H1 (cell line): ENCODE measurements at regions not wholly inside any gene's neighbourhood (a gene's known extent, or its start where the extent isn't known, plus 50 kb on each side); places are given as distances from the start of the nearest gene placed in this dataset.

Experiments used
- CTCF ChIA-PET: fragments of 300-600 bp; sonication (Branson Sonifier 250); formaldehyde crosslinking; loops from one replicate; lab custom pipeline; 2021; ENCODE audit not compliant: partially characterized antibody; lab: Charles Lee
- POLR2A ChIA-PET: fragments of 300-600 bp; sonication (Branson Sonifier 250); formaldehyde crosslinking; loops from one replicate; lab custom pipeline; 2021; ENCODE audit warnings: inconsistent platforms; ENCODE audit not compliant: partially characterized antibody; lab: Charles Lee
- DNase-seq, 2 experiments: peaks; one replicate each; pipeline versions ENCODE4 v3.0.0 to v3.0.0-alpha.2; 2010 to 2022; ENCODE audit warnings: low spot score in 2 of 2, low read depth in 1 of 2, mixed read lengths in 1 of 2
- FAIRE-seq: peaks from 2 replicates; lab custom pipeline; 2011; peaks lifted over from hg19 to GRCh38; lab: Jason Lieb, UNC
- H2AFZ ChIP-seq: 2 replicates; pipeline ENCODE4 v1.8.1; 2012; ENCODE audit warnings: low read length, inconsistent platforms
- H2AK5ac ChIP-seq: 2 replicates; pipeline ENCODE4 v1.6.1; 2013; ENCODE audit warnings: low read depth, low read length
- H2BK120ac ChIP-seq: replicated peaks from 2 replicates; pipeline ENCODE3; 2013; ENCODE audit warnings: low read depth, low read length, inconsistent platforms
- H2BK12ac ChIP-seq: 2 replicates; pipeline ENCODE4 v1.6.1; 2013; ENCODE audit warnings: low read depth, low read length
- H2BK15ac ChIP-seq: 2 replicates; pipeline ENCODE4 v1.6.1; 2013; ENCODE audit warnings: low read length
- H2BK20ac ChIP-seq: 2 replicates; pipeline ENCODE4 v1.6.1; 2013; ENCODE audit warnings: low read length
- H2BK5ac ChIP-seq: 2 replicates; pipeline ENCODE4 v1.6.1; 2013; ENCODE audit warnings: low read depth, low read length
- H3K14ac ChIP-seq: 2 replicates; pipeline ENCODE4 v1.6.1; 2013; ENCODE audit warnings: inconsistent platforms; ENCODE audit not compliant: insufficient read length
- H3K18ac ChIP-seq: 2 replicates; pipeline ENCODE4 v1.6.1; 2013; ENCODE audit warnings: low read length; ENCODE audit errors: extremely low read depth
- H3K23ac ChIP-seq: 2 replicates; pipeline ENCODE4 v1.6.1; 2013; ENCODE audit warnings: inconsistent platforms; ENCODE audit not compliant: insufficient read length
- H3K23me2 ChIP-seq: 2 replicates; pipeline ENCODE4 v1.6.1; 2013; ENCODE audit warnings: low read depth, low read length
- H3K27ac ChIP-seq: 2 replicates; pipeline ENCODE4 v1.6.1; 2011; ENCODE audit warnings: low read depth, low read length, inconsistent platforms
- H3K27me3 ChIP-seq, 4 experiments: replicated peaks in 1 of 4; 1 replicate in 1 of 4; 2 replicates in 3 of 4; pipeline versions ENCODE4 v1.6.1 to v1.8.1; 2011 to 2013; ENCODE audit warnings: low read length in 3 of 4, mild to moderate bottlenecking in 3 of 4, inconsistent platforms in 2 of 4, mixed read lengths in 2 of 4, moderate library complexity in 1 of 4; ENCODE audit not compliant: control insufficient read depth in 3 of 4, insufficient read depth in 3 of 4; ENCODE audit errors: extremely low read depth in 1 of 4
- H3K36me3 ChIP-seq, 4 experiments: 2 replicates each; pipeline versions ENCODE4 v1.6.1 to v1.8.1; 2011 to 2013; ENCODE audit warnings: mild to moderate bottlenecking in 4 of 4, low read length in 3 of 4, moderate library complexity in 2 of 4, control low read depth in 1 of 4, inconsistent platforms in 1 of 4; ENCODE audit not compliant: insufficient read depth in 4 of 4, control insufficient read depth in 2 of 4
- H3K4ac ChIP-seq: replicated peaks from 2 replicates; pipeline ENCODE3; 2013; ENCODE audit warnings: low read length, low read depth, mixed read lengths, inconsistent platforms; ENCODE audit not compliant: insufficient read length
- H3K4me1 ChIP-seq, 4 experiments: replicated peaks in 1 of 4; 1 replicate in 1 of 4; 2 replicates in 3 of 4; pipeline versions ENCODE4 v1.6.1 to v1.8.1; 2011 to 2013; ENCODE audit warnings: low read length in 3 of 4, inconsistent platforms in 2 of 4, mixed read lengths in 1 of 4; ENCODE audit not compliant: insufficient read depth in 4 of 4, control insufficient read depth in 3 of 4
- H3K4me2 ChIP-seq, 2 experiments: 2 replicates each; pipeline versions ENCODE4 v1.6.1 to v1.8.1; 2011 to 2013; ENCODE audit warnings: low read depth in 2 of 2, low read length in 2 of 2, control low read depth in 1 of 2, inconsistent platforms in 1 of 2, mild to moderate bottlenecking in 1 of 2; ENCODE audit not compliant: insufficient read depth in 1 of 2
- H3K4me3 ChIP-seq, 4 experiments: fragments of 200-600, 300-600 bp in 1 of 4; sonication (generic), shearing (Covaris generic), sonication (Bioruptor Twin) in 1 of 4; 2 replicates each; pipeline versions ENCODE4 v1.5.1 to v1.8.1; 2011 to 2016; ENCODE audit warnings: low read length in 4 of 4, low read depth in 3 of 4, control low read depth in 2 of 4, inconsistent platforms in 2 of 4, mild to moderate bottlenecking in 2 of 4, mixed read lengths in 1 of 4, moderate library complexity in 1 of 4; ENCODE audit not compliant: insufficient read depth in 2 of 4; ENCODE audit errors: extremely low read depth in 1 of 4
- H3K56ac ChIP-seq: replicated peaks from 2 replicates; pipeline ENCODE3; 2013; ENCODE audit warnings: low read depth, mild to moderate bottlenecking, mixed read lengths, low read length, inconsistent platforms; ENCODE audit not compliant: insufficient read length
- H3K79me1 ChIP-seq: 2 replicates; pipeline ENCODE4 v1.6.1; 2013; ENCODE audit warnings: low read depth, low read length, control low read depth
- H3K79me2 ChIP-seq, 2 experiments: 2 replicates each; pipeline versions ENCODE4 v1.6.1 to v1.8.1; 2012 to 2013; ENCODE audit warnings: low read length in 2 of 2, mild to moderate bottlenecking in 2 of 2, inconsistent platforms in 1 of 2; ENCODE audit not compliant: insufficient read depth in 2 of 2, control insufficient read depth in 1 of 2
- H3K9ac ChIP-seq, 4 experiments: replicated peaks in 1 of 4; 1 replicate in 1 of 4; 2 replicates in 3 of 4; pipeline versions ENCODE4 v1.6.1 to v1.8.1; 2011 to 2013; ENCODE audit warnings: low read depth in 3 of 4, low read length in 3 of 4, control low read depth in 2 of 4, mild to moderate bottlenecking in 2 of 4, moderate library complexity in 2 of 4, inconsistent platforms in 1 of 4; ENCODE audit errors: extremely low read depth in 1 of 4
- H3K9me3 ChIP-seq, 2 experiments: 2 replicates each; pipeline versions ENCODE4 v1.6.1 to v1.8.1; 2012 to 2013; ENCODE audit warnings: mild to moderate bottlenecking in 2 of 2, moderate library complexity in 2 of 2, control low read depth in 1 of 2, inconsistent platforms in 1 of 2, low read depth in 1 of 2, low read length in 1 of 2, mixed read lengths in 1 of 2; ENCODE audit not compliant: insufficient read depth in 2 of 2
- H4K20me1 ChIP-seq, 2 experiments: replicated peaks in 1 of 2; 2 replicates each; pipeline versions ENCODE3 to v1.8.1; 2011 to 2013; ENCODE audit warnings: inconsistent platforms in 2 of 2, low read length in 2 of 2, mild to moderate bottlenecking in 1 of 2; ENCODE audit not compliant: insufficient read depth in 2 of 2, control insufficient read depth in 1 of 2
- H4K5ac ChIP-seq: 2 replicates; pipeline ENCODE4 v1.6.1; 2013; ENCODE audit warnings: low read length, low read depth, mixed read lengths, inconsistent platforms; ENCODE audit not compliant: insufficient read length
- H4K8ac ChIP-seq: 2 replicates; pipeline ENCODE4 v1.8.0; 2013; ENCODE audit warnings: mild to moderate bottlenecking, moderate library complexity, low read length, inconsistent platforms; ENCODE audit not compliant: insufficient read depth; ENCODE audit errors: extremely low read depth
- H4K91ac ChIP-seq: replicated peaks from 2 replicates; pipeline ENCODE3; 2013; ENCODE audit warnings: low read length, mixed read lengths, inconsistent platforms; ENCODE audit not compliant: insufficient read length
- ASH2L ChIP-seq: fragments of 200-600, 300-600 bp; sonication (generic); IDR thresholded peaks from one replicate; pipeline ENCODE4 v1.7.1; 2017; ENCODE audit warnings: low read length
- BRCA1 ChIP-seq: IDR thresholded peaks from 2 replicates; pipeline ENCODE4 v1.6.1; 2012; ENCODE audit warnings: low read depth, low read length, improper control_type of control experiment
- CEBPB ChIP-seq: IDR thresholded peaks from 2 replicates; pipeline ENCODE4 v1.6.1; 2012; ENCODE audit warnings: low read depth, low read length
- EP300 ChIP-seq, 2 experiments: IDR thresholded peaks; 1 replicate in 1 of 2; 2 replicates in 1 of 2; pipeline ENCODE4 v1.6.1; 2011 to 2012; ENCODE audit warnings: low read depth in 2 of 2, low read length in 2 of 2, mild to moderate bottlenecking in 2 of 2, borderline replicate concordance in 1 of 2, inconsistent platforms in 1 of 2, moderate library complexity in 1 of 2
- EZH2 ChIP-seq: fragments of 200-600 bp; sonication (generic); IDR thresholded peaks from 2 replicates; pipeline ENCODE4 v1.7.1; 2012; ENCODE audit warnings: low read depth, mild to moderate bottlenecking, moderate library complexity, low read length, inconsistent platforms; ENCODE audit not compliant: severe bottlenecking
- MAFK ChIP-seq: IDR thresholded peaks from 2 replicates; pipeline ENCODE4 v1.6.1; 2012; ENCODE audit warnings: low read depth, mild to moderate bottlenecking, improper control_type of control experiment, low read length
- NRF1 ChIP-seq: IDR thresholded peaks from 2 replicates; pipeline ENCODE4 v1.6.1; 2011; ENCODE audit warnings: mild to moderate bottlenecking, low read depth, low read length, improper control_type of control experiment
- POLR2AphosphoS5 ChIP-seq: IDR thresholded peaks from 2 replicates; pipeline ENCODE4 v1.6.1; 2011; ENCODE audit warnings: low read depth, low read length
- RAD21 ChIP-seq, 2 experiments: IDR thresholded peaks in 1 of 2; conservative IDR thresholded peaks in 1 of 2; 2 replicates each; pipeline ENCODE4 v1.6.1; 2011; ENCODE audit warnings: low read depth in 2 of 2, low read length in 2 of 2, improper control_type of control experiment in 1 of 2, inconsistent platforms in 1 of 2, mild to moderate bottlenecking in 1 of 2, moderate library complexity in 1 of 2
- SRF ChIP-seq: IDR thresholded peaks from 2 replicates; pipeline ENCODE4 v1.6.1; 2011; ENCODE audit warnings: mild to moderate bottlenecking, low read depth, low read length, moderate library complexity
- TAF1 ChIP-seq: IDR thresholded peaks from 2 replicates; pipeline ENCODE4 v1.6.1; 2011; ENCODE audit warnings: mild to moderate bottlenecking, low read depth, low read length
- TBP ChIP-seq: IDR thresholded peaks from 2 replicates; pipeline ENCODE4 v1.6.1; 2011; ENCODE audit warnings: low read depth, low read length, improper control_type of control experiment
- WGBS, 2 experiments: shearing (Covaris generic) in 1 of 2; methylation state at CpG; one replicate each; pipeline versions ENCODE4 v1.1.6 to v1.1.7; 2013 to 2015; ENCODE audit warnings: low lambda C conversion rate in 2 of 2, mixed read lengths in 2 of 2, inconsistent platforms in 1 of 2, low coverage in 1 of 2, missing lambda C conversion rate in 1 of 2; ENCODE audit not compliant: insufficient replicate concordance in 2 of 2, insufficient coverage in 1 of 2, insufficient read length in 1 of 2; ENCODE audit errors: extremely low coverage in 1 of 2, missing lambda C conversion rate in 1 of 2; 5-methylcytosine and 5-hydroxymethylcytosine counted together

DNA sequence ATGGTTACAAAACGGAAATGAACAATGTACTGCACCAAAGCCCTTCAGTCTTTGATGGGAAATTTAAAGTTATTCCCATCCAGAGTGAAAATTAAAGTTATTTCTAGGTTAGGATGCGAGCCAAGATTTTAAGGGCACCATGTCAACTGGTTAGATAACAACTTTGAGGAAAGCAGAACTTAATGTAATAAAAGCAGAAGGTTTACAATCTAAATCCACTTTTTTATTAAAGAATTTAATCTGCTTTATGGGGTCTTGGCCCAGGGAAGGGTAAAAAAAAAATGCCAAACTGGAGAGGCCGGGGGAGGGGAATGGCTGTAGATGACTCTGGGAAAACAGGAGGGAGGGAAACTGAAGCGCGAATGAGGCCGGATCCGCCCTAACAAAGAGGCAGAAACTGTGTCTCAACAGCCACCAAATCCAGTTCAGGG, 108.2 kb upstream of the ATF7IP start:
- FAIRE-seq (no peak), DNase-seq (no peak)
- Histone ChIP-seq H3K9me3 (peaks cover 0 to 4% of the 10 kb centered on the region in 2 experiments; a peak in 2 of 4 replicates), H2BK12ac (peak overlapping the region; percentile 99; the same call in 1 of the 2 replicates), H3K4ac (no peak overlapping the region), H4K5ac (peak overlapping the region; percentile 100), H4K20me1 (no peaks in the 10 kb centered on the region), H3K79me2 (no peaks in the 10 kb centered on the region), H3K27me3 (no peaks in the 10 kb centered on the region), H3K4me1 (peaks cover 19 to 34% (median 25%) of the 10 kb centered on the region in 4 experiments), H3K23me2 (0 out of 2 replicates have a peak, but pooled peaks cover 5% of the 10 kb centered on the region), H3K9ac (peak overlapping the region; percentile 57 to 76 (median 72); a peak in 6 of 7 replicates), H4K91ac (peak overlapping the region; percentile 46), H2AFZ (no peak overlapping the region), H2BK15ac (no peak overlapping the region), H3K27ac (peak overlapping the region; percentile 95), H3K18ac (peak overlapping the region; percentile 66; the same call in 1 of the 2 replicates), H3K14ac (no peak overlapping the region), H3K79me1 (no peaks in the 10 kb centered on the region), H2BK20ac (no peak overlapping the region), H3K4me3 (peak overlapping the region in 3 of 4 experiments; percentile 1 to 45 (median 10); a peak in 2 of 8 replicates), H2BK120ac (peak overlapping the region; percentile 89), H3K23ac (no peak overlapping the region), H2AK5ac (no peak overlapping the region; the same call in 1 of the 2 replicates), H2BK5ac (peak overlapping the region; percentile 99; the same call in 1 of the 2 replicates), H3K4me2 (peak overlapping the region; percentile 43 to 67), H3K36me3 (no peaks in the 10 kb centered on the region; a peak in 1 of 8 replicates), H4K8ac (no peak overlapping the region), H3K56ac (no peak overlapping the region)
- POLR2A ChIA-PET, result interaction anchor here (0.7 to 7.7 kb wide), 29 partner anchors 8 to 269 kb away, joined by 3 to 164 read pairs (median 5); partner anchors contain the start of gene ATF7IP
- WGBS, 2 experiments, result 9% methylated on average over 7 of the region's 7 CpGs; no CpG with 5 or more reads in 1 of the 2 experiments
- CTCF ChIA-PET, result interaction anchor here (0.7 to 3.0 kb wide), 6 partner anchors 31 to 197 kb away, joined by 3 to 22 read pairs (median 4); no protein-coding TSS in a partner anchor
- no peak for TF ChIP-seq SRF
- TF ChIP-seq POLR2AphosphoS5, result peak; percentile 33; the same call in 1 of the 2 replicates
- no peak for TF ChIP-seq ASH2L
- TF ChIP-seq TBP, result peak; percentile 74; the same call in 1 of the 2 replicates
- no peak for TF ChIP-seq BRCA1
- no peak for TF ChIP-seq NRF1
- peak; percentile 54; the same call in 1 of the 2 replicates for TF ChIP-seq MAFK
- peak in 1 of 2 experiments; percentile 89; a peak in 1 of 3 replicates for TF ChIP-seq EP300 (IDR thresholded peaks at IDR 0.05; ENCODE audit: borderline replicate concordance in 1 of 2, low read depth in 2 of 2, low read length in 2 of 2)
- peak; percentile 65; the same call in 1 of the 2 replicates for TF ChIP-seq TAF1
- TF ChIP-seq RAD21 (IDR thresholded peaks at IDR 0.05 in 1 of 2, conservative IDR thresholded peaks at IDR 0.05 in 1 of 2; ENCODE audit: low read depth in 2 of 2, low read length in 2 of 2), result no peak
- TF ChIP-seq EZH2, result no peak
- TF ChIP-seq CEBPB, result peak; percentile 82; the same call in 1 of the 2 replicates
